ENCODE measurements at regions not wholly inside any gene's neighbourhood (a gene's known extent, or its start where the extent isn't known, plus 50 kb on each side); places are given as distances from the start of the nearest gene placed in this dataset.
A peak's percentile ranks its signal among the peaks of the same experiment; 100 is the strongest.

- no peak overlapping the region for H3K27ac ChIP-seq (ENCODE audit: extremely low read depth, low read depth, low read length)
- ChIA-PET POLR2A (no interaction called here), CTCF (ENCODE audit: low intra/inter-chr PET ratio) (no interaction called here)
- H3K27me3 ChIP-seq (ENCODE audit: control insufficient read depth in 2 of 2, insufficient read depth in 2 of 2, low read length in 2 of 2), result peaks cover 2 to 4% of the 10 kb centered on the region in 2 experiments; a peak in 2 of 5 replicates
- ATAC-seq (no peak), FAIRE-seq (no peak), DNase-seq (ENCODE audit: extremely low read depth in 1 of 4, low spot score in 3 of 4) (no peak)
- no peak overlapping the region for H2AFZ ChIP-seq (ENCODE audit: low read depth, low read length)
- H3K9me1 ChIP-seq (ENCODE audit: control insufficient read depth, insufficient read depth, low read length), result no peaks in the 10 kb centered on the region
- no peaks in the 10 kb centered on the region for H4K20me1 ChIP-seq (replicated peaks; ENCODE audit: control insufficient read depth, insufficient read depth, low read length)
- intact Hi-C loops (cut with micrococcal nuclease), result no loop called here
- no peaks in the 10 kb centered on the region for H3K79me2 ChIP-seq (ENCODE audit: control insufficient read depth, insufficient read depth, low read length)
- no peak overlapping the region for H3K9ac ChIP-seq (ENCODE audit: insufficient read depth in 1 of 2, low read depth in 2 of 2, low read length in 2 of 2)
- BruUV-seq (replicated peaks), result no TSS peak
- WGBS (ENCODE audit: insufficient coverage, low coverage, missing lambda C conversion rate), result 3% methylated on average over 3 of the region's 3 CpGs
- in situ Hi-C loops (cut with MboI), result no loop called here
- no peak overlapping the region for H3K4me2 ChIP-seq (ENCODE audit: insufficient read depth, low read length)
- H3K9me3 ChIP-seq (replicated peaks; ENCODE audit: control insufficient read depth, insufficient read depth, low read depth, low read length), result no peaks in the 10 kb centered on the region
- no peaks in the 10 kb centered on the region for H3K36me3 ChIP-seq (ENCODE audit: control insufficient read depth, insufficient read depth, low read length)
- no peak overlapping the region for H3K4me3 ChIP-seq
- H3K4me1 ChIP-seq (replicated peaks in 1 of 2; ENCODE audit: control insufficient read depth in 2 of 2, insufficient read depth in 2 of 2, low read length in 2 of 2), result no peaks in the 10 kb centered on the region
- TF ChIP-seq NFIC (IDR thresholded peaks at IDR 0.05) (0 out of 2 replicates have a peak, but pooled peaks have one; percentile 33), ARID2 (IDR thresholded peaks at IDR 0.05) (no peak), GATAD2B (IDR thresholded peaks at IDR 0.05; ENCODE audit: borderline replicate concordance) (no peak), TAF1 (IDR thresholded peaks at IDR 0.05; ENCODE audit: control insufficient read depth, extremely low read depth, insufficient read depth, low read length, severe bottlenecking) (no peak), GTF2A2 (tag; IDR thresholded peaks at IDR 0.05) (no peak), EWSR1 (IDR thresholded peaks at IDR 0.05; ENCODE audit: borderline replicate concordance, low read depth, partially characterized antibody) (no peak), ZHX1 (conservative IDR thresholded peaks at IDR 0.05; ENCODE audit: low read length) (no peak)
Measured at GRCh38 chr12:24537083-24537860, 411.6 kb downstream of the BCAT1 start.
